Lower leg skin (tissue), 3 donors: ENCODE measurements at regions not wholly inside any gene's neighbourhood (a gene's known extent, or its start where the extent isn't known, plus 50 kb on each side); places are given as distances from the start of the nearest gene placed in this dataset.

Experiments used
- CTCF ChIP-seq, 3 donors: fragments of 450-650 bp; IDR thresholded peaks; one replicate each; pipeline ENCODE4 v1.5.1; 2016; ENCODE audit warnings: antibody characterized with exemption in 3 of 3, mild to moderate bottlenecking in 3 of 3, moderate library complexity in 2 of 3
- POLR2A ChIP-seq, 2 donors: fragments of 450-650 bp; IDR thresholded peaks; one replicate each; pipeline ENCODE4 v1.6.1; 2016 to 2017; ENCODE audit warnings: antibody characterized with exemption in 2 of 2, mild to moderate bottlenecking in 1 of 2, moderate library complexity in 1 of 2

- TF ChIP-seq CTCF (IDR thresholded peaks at IDR 0.05) (no peak), POLR2A (IDR thresholded peaks at IDR 0.05) (no peak)
Observed at GRCh38 chr2:15777795-15778371, 162.5 kb upstream of the MYCN start.
